ENCODE measurements at regions not wholly inside any gene's neighbourhood (a gene's known extent, or its start where the extent isn't known, plus 50 kb on each side); places are given as distances from the start of the nearest gene placed in this dataset.
A peak's percentile ranks its signal among the peaks of the same experiment; 100 is the strongest.
"Not testable (repeated sequence)": the region's sequence is repeated elsewhere in the genome, so short reads cannot be mapped to it uniquely, and the experiment has no call there.

- H3K27ac Mint-ChIP-seq, result no peak overlapping the region
- H3K27me3 Mint-ChIP-seq (ENCODE audit: low read depth), result peaks cover 26% of the 10 kb centered on the region
- H3K9me3 Mint-ChIP-seq, result no peaks in the 10 kb centered on the region
- H3K36me3 Mint-ChIP-seq (ENCODE audit: low read depth), result no peaks in the 10 kb centered on the region
- H3K4me3 Mint-ChIP-seq, result no peak overlapping the region
- H3K4me1 Mint-ChIP-seq (ENCODE audit: low read depth), result peaks cover 3% of the 10 kb centered on the region
Observed at GRCh38 chr14:105867961-105868599, 341.7 kb downstream of the TMEM121 start.

- H3K4me3 Mint-ChIP-seq, result no peak overlapping the region
- no peak overlapping the region for H3K27ac Mint-ChIP-seq
- H3K4me1 Mint-ChIP-seq (ENCODE audit: low read depth), result no peaks in the 10 kb centered on the region
- H3K36me3 Mint-ChIP-seq (ENCODE audit: low read depth), result no peaks in the 10 kb centered on the region
- no peaks in the 10 kb centered on the region for H3K9me3 Mint-ChIP-seq
- peaks cover 61% of the 10 kb centered on the region for H3K27me3 Mint-ChIP-seq (ENCODE audit: low read depth)
Observed at GRCh38 chr14:105871590-105871989, 345.2 kb downstream of the TMEM121 start.

- no peaks in the 10 kb centered on the region for H3K9me3 Mint-ChIP-seq
- peaks cover 80% of the 10 kb centered on the region for H3K27me3 Mint-ChIP-seq (ENCODE audit: low read depth)
- no peak overlapping the region for H3K27ac Mint-ChIP-seq
- no peak overlapping the region for H3K4me3 Mint-ChIP-seq
- H3K36me3 Mint-ChIP-seq (ENCODE audit: low read depth), result no peaks in the 10 kb centered on the region
- no peaks in the 10 kb centered on the region for H3K4me1 Mint-ChIP-seq (ENCODE audit: low read depth)
Observed at GRCh38 chr14:105873870-105874512, 347.6 kb downstream of the TMEM121 start.

- peaks cover 2% of the 10 kb centered on the region for H3K4me1 Mint-ChIP-seq (ENCODE audit: low read depth)
- H3K36me3 Mint-ChIP-seq (ENCODE audit: low read depth), result no peaks in the 10 kb centered on the region
- H3K27ac Mint-ChIP-seq, result no peak overlapping the region
- H3K9me3 Mint-ChIP-seq, result no peaks in the 10 kb centered on the region
- peaks cover 80% of the 10 kb centered on the region for H3K27me3 Mint-ChIP-seq (ENCODE audit: low read depth)
- no peak overlapping the region for H3K4me3 Mint-ChIP-seq
Observed at GRCh38 chr14:105876158-105876557, 349.8 kb downstream of the TMEM121 start.

GRCh38 chr14:105876829-105877228 is 350.4 kb downstream of the TMEM121 start:
- H3K36me3 Mint-ChIP-seq (ENCODE audit: low read depth), result no peaks in the 10 kb centered on the region
- H3K4me3 Mint-ChIP-seq, result no peak overlapping the region
- no peak overlapping the region for H3K27ac Mint-ChIP-seq
- no peaks in the 10 kb centered on the region for H3K9me3 Mint-ChIP-seq
- peaks cover 2% of the 10 kb centered on the region for H3K4me1 Mint-ChIP-seq (ENCODE audit: low read depth)
- peaks cover 73% of the 10 kb centered on the region for H3K27me3 Mint-ChIP-seq (ENCODE audit: low read depth)

- Mint-ChIP-seq H3K27ac (no peak overlapping the region), H3K4me1 (ENCODE audit: low read depth) (peaks cover 2% of the 10 kb centered on the region), H3K27me3 (ENCODE audit: low read depth) (peaks cover 65% of the 10 kb centered on the region), H3K36me3 (ENCODE audit: low read depth) (no peaks in the 10 kb centered on the region), H3K4me3 (no peak overlapping the region), H3K9me3 (no peaks in the 10 kb centered on the region)
Observed at GRCh38 chr14:105877645-105878044, 351.3 kb downstream of the TMEM121 start.

GRCh38 chr14:105878125-105878524 is 351.7 kb downstream of the TMEM121 start:
- no peaks in the 10 kb centered on the region for H3K36me3 Mint-ChIP-seq (ENCODE audit: low read depth)
- no peaks in the 10 kb centered on the region for H3K9me3 Mint-ChIP-seq
- H3K4me3 Mint-ChIP-seq, result no peak overlapping the region
- H3K27ac Mint-ChIP-seq, result no peak overlapping the region
- H3K4me1 Mint-ChIP-seq (ENCODE audit: low read depth), result peaks cover 2% of the 10 kb centered on the region
- H3K27me3 Mint-ChIP-seq (ENCODE audit: low read depth), result peaks cover 60% of the 10 kb centered on the region

GRCh38 chr14:105878554-105878953 is 352.2 kb downstream of the TMEM121 start:
- Mint-ChIP-seq H3K9me3 (no peaks in the 10 kb centered on the region), H3K27ac (no peak overlapping the region), H3K27me3 (ENCODE audit: low read depth) (peaks cover 56% of the 10 kb centered on the region), H3K4me1 (ENCODE audit: low read depth) (peaks cover 2% of the 10 kb centered on the region), H3K4me3 (no peak overlapping the region), H3K36me3 (ENCODE audit: low read depth) (no peaks in the 10 kb centered on the region)

- Mint-ChIP-seq H3K27ac (peak overlapping the region; percentile 31), H3K4me3 (no peak overlapping the region), H3K27me3 (ENCODE audit: low read depth) (peaks cover 47% of the 10 kb centered on the region), H3K4me1 (ENCODE audit: low read depth) (peaks cover 2% of the 10 kb centered on the region), H3K9me3 (no peaks in the 10 kb centered on the region), H3K36me3 (ENCODE audit: low read depth) (no peaks in the 10 kb centered on the region)
Observed at GRCh38 chr14:105879503-105879866, 353.1 kb downstream of the TMEM121 start.

- peak overlapping the region; percentile 31 for H3K27ac Mint-ChIP-seq
- no peaks in the 10 kb centered on the region for H3K36me3 Mint-ChIP-seq (ENCODE audit: low read depth)
- peaks cover 42% of the 10 kb centered on the region for H3K27me3 Mint-ChIP-seq (ENCODE audit: low read depth)
- peaks cover 2% of the 10 kb centered on the region for H3K4me1 Mint-ChIP-seq (ENCODE audit: low read depth)
- no peaks in the 10 kb centered on the region for H3K9me3 Mint-ChIP-seq
- H3K4me3 Mint-ChIP-seq, result no peak overlapping the region
Observed at GRCh38 chr14:105879867-105880561, 353.6 kb downstream of the TMEM121 start.

- Mint-ChIP-seq H3K4me3 (no peak overlapping the region), H3K4me1 (ENCODE audit: low read depth) (peaks cover 2% of the 10 kb centered on the region), H3K9me3 (no peaks in the 10 kb centered on the region), H3K27ac (no peak overlapping the region), H3K36me3 (ENCODE audit: low read depth) (no peaks in the 10 kb centered on the region), H3K27me3 (ENCODE audit: low read depth) (peaks cover 36% of the 10 kb centered on the region)
Observed at GRCh38 chr14:105880616-105881015, 354.2 kb downstream of the TMEM121 start.

- Mint-ChIP-seq H3K36me3 (ENCODE audit: low read depth) (no peaks in the 10 kb centered on the region), H3K27me3 (ENCODE audit: low read depth) (peaks cover 29% of the 10 kb centered on the region), H3K4me1 (ENCODE audit: low read depth) (peaks cover 2% of the 10 kb centered on the region), H3K27ac (no peak overlapping the region), H3K4me3 (no peak overlapping the region), H3K9me3 (no peaks in the 10 kb centered on the region)
Observed at GRCh38 chr14:105881021-105881930, 354.9 kb downstream of the TMEM121 start.

GRCh38 chr14:105882011-105882410 is 355.6 kb downstream of the TMEM121 start:
- not testable (repeated sequence) for H3K4me3 Mint-ChIP-seq; H3K36me3 Mint-ChIP-seq (ENCODE audit: low read depth); H3K4me1 Mint-ChIP-seq (ENCODE audit: low read depth); H3K9me3 Mint-ChIP-seq; H3K27ac Mint-ChIP-seq
- peaks cover 22% of the 10 kb centered on the region for H3K27me3 Mint-ChIP-seq (ENCODE audit: low read depth)

- H3K27me3 Mint-ChIP-seq (ENCODE audit: low read depth), result peaks cover 22% of the 10 kb centered on the region
- H3K4me1 Mint-ChIP-seq (ENCODE audit: low read depth), result peaks cover 3% of the 10 kb centered on the region
- H3K9me3 Mint-ChIP-seq, result no peaks in the 10 kb centered on the region
- no peak overlapping the region for H3K4me3 Mint-ChIP-seq
- no peak overlapping the region for H3K27ac Mint-ChIP-seq
- no peaks in the 10 kb centered on the region for H3K36me3 Mint-ChIP-seq (ENCODE audit: low read depth)
Observed at GRCh38 chr14:105882626-105883025, 356.2 kb downstream of the TMEM121 start.
